WI38 (cell line): ENCODE measurements at regions not wholly inside any gene's neighbourhood (a gene's known extent, or its start where the extent isn't known, plus 50 kb on each side); places are given as distances from the start of the nearest gene placed in this dataset.
A peak's percentile ranks its signal among the peaks of the same experiment; 100 is the strongest.
"Not testable (repeated sequence)": the region's sequence is repeated elsewhere in the genome, so short reads cannot be mapped to it uniquely, and the experiment has no call there.

Source experiments
- H3K4me3 ChIP-seq: 2 replicates; pipeline ENCODE4 v1.5.1; 2011; ENCODE audit warnings: low read depth, mild to moderate bottlenecking, control low read depth, low read length
- CTCF ChIP-seq: IDR thresholded peaks from 2 replicates; pipeline ENCODE4 v1.5.1; 2012; ENCODE audit warnings: low read depth, mild to moderate bottlenecking, control low read depth, low read length

- TF ChIP-seq CTCF = no peak
- no peak overlapping the region for H3K4me3 ChIP-seq
These were observed 165.0 kb downstream of the HTR1B start for GRCh38 chr6:77298283-77298682.

GRCh38 chr6:77292564-77293546 is 170.4 kb downstream of the HTR1B start:
- peak overlapping the region; percentile 13 for H3K4me3 ChIP-seq
- TF ChIP-seq CTCF = no peak

- H3K4me3 ChIP-seq = no peak overlapping the region
- TF ChIP-seq CTCF = no peak
These were observed 172.5 kb downstream of the HTR1B start for GRCh38 chr6:77290798-77291197.

- no peak overlapping the region for H3K4me3 ChIP-seq
- no peak for TF ChIP-seq CTCF
These were observed 176.8 kb downstream of the HTR1B start for GRCh38 chr6:77286541-77286940.

GRCh38 chr6:77273929-77274328 is 189.4 kb downstream of the HTR1B start:
- no peak for TF ChIP-seq CTCF

GRCh38 chr6:77264970-77265369 is 198.3 kb downstream of the HTR1B start:
- no peak for TF ChIP-seq CTCF
- H3K4me3 ChIP-seq = no peak overlapping the region

More at GRCh38 chr6:77273929-77274328, 189.4 kb downstream of the HTR1B start:
- no peak overlapping the region for H3K4me3 ChIP-seq

- H3K4me3 ChIP-seq = no peak overlapping the region
- no peak for TF ChIP-seq CTCF
These were observed 200.3 kb downstream of the HTR1B start for GRCh38 chr6:77263003-77263402.

- not testable (repeated sequence) for H3K4me3 ChIP-seq
These were observed 211.5 kb downstream of the HTR1B start for GRCh38 chr6:77251801-77252200.
